Lower leg skin (tissue), 3 donors: ENCODE measurements at regions not wholly inside any gene's neighbourhood (a gene's known extent, or its start where the extent isn't known, plus 50 kb on each side); places are given as distances from the start of the nearest gene placed in this dataset.

Experiments
- POLR2A ChIP-seq, 2 donors: fragments of 450-650 bp; IDR thresholded peaks; one replicate each; pipeline ENCODE4 v1.6.1; 2016 to 2017; ENCODE audit warnings: antibody characterized with exemption in 2 of 2, mild to moderate bottlenecking in 1 of 2, moderate library complexity in 1 of 2
- TF ChIP-seq, protein P1 (sequence below), 3 donors: fragments of 450-650 bp; IDR thresholded peaks; one replicate each; pipeline ENCODE4 v1.5.1; 2016; ENCODE audit warnings: antibody characterized with exemption in 3 of 3, mild to moderate bottlenecking in 3 of 3, moderate library complexity in 2 of 3

DNA sequence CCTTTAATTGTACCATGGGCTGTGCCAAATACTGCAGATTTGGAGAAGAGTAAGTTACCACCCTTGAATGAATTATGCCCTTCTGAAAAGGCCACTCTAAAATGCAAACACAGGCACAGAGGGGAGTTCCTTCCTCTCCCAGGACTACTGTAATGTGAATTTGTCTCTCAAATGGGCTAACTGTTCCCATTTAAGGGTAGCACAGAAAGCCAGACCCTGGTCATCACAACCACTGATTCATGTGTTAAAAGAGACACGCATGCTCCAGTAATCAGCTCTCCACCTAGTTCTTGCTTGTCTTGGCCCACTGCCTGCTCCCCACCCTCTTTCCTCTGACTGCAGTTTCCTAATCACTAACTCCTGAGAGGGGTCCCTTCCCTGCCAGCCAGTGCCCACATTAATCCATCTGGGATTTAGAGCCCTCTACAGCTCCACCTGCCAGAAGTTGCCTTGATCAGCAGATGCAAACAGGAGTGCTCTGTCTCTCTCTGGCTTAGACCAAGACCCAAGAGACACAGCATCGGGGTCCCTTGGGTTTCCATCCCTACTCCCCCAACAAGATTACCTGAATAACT is 382.4 kb downstream of the TMEM167A start:
- TF ChIP-seq, protein P1, sequence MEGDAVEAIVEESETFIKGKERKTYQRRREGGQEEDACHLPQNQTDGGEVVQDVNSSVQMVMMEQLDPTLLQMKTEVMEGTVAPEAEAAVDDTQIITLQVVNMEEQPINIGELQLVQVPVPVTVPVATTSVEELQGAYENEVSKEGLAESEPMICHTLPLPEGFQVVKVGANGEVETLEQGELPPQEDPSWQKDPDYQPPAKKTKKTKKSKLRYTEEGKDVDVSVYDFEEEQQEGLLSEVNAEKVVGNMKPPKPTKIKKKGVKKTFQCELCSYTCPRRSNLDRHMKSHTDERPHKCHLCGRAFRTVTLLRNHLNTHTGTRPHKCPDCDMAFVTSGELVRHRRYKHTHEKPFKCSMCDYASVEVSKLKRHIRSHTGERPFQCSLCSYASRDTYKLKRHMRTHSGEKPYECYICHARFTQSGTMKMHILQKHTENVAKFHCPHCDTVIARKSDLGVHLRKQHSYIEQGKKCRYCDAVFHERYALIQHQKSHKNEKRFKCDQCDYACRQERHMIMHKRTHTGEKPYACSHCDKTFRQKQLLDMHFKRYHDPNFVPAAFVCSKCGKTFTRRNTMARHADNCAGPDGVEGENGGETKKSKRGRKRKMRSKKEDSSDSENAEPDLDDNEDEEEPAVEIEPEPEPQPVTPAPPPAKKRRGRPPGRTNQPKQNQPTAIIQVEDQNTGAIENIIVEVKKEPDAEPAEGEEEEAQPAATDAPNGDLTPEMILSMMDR (IDR thresholded peaks at IDR 0.05), result no peak
- no peak for TF ChIP-seq POLR2A (IDR thresholded peaks at IDR 0.05)
